NT2/D1 (cell line): ENCODE measurements at regions not wholly inside any gene's neighbourhood (a gene's known extent, or its start where the extent isn't known, plus 50 kb on each side); places are given as distances from the start of the nearest gene placed in this dataset.

Experiments used
- DNase-seq: peaks from one replicate; pipeline ENCODE4 v3.0.0-alpha.2; 2011; ENCODE audit warnings: low read depth, low spot score
- H3K27me3 ChIP-seq: 2 replicates; pipeline ENCODE4 v1.6.0; 2011; ENCODE audit warnings: mild to moderate bottlenecking; ENCODE audit not compliant: insufficient read length, insufficient read depth
- H3K36me3 ChIP-seq: 2 replicates; pipeline ENCODE4 v1.6.1; 2011; ENCODE audit warnings: mild to moderate bottlenecking, low read length, mixed read lengths; ENCODE audit not compliant: insufficient read depth, insufficient read length
- H3K4me1 ChIP-seq: 2 replicates; pipeline ENCODE4 v1.5.1; 2011; ENCODE audit not compliant: insufficient read depth, insufficient read length
- H3K4me3 ChIP-seq: 2 replicates; pipeline ENCODE4 v1.5.1; 2011; ENCODE audit warnings: low read depth; ENCODE audit not compliant: insufficient read length
- H3K9ac ChIP-seq: 2 replicates; pipeline ENCODE4 v1.6.0; 2011; ENCODE audit warnings: low read depth; ENCODE audit not compliant: insufficient read length
- H3K9me3 ChIP-seq: 2 replicates; pipeline ENCODE4 v1.5.1; 2011; ENCODE audit warnings: mild to moderate bottlenecking, low read length; ENCODE audit not compliant: insufficient read depth
- SUZ12 ChIP-seq: IDR thresholded peaks from 2 replicates; pipeline ENCODE4 v1.6.1; 2011; ENCODE audit not compliant: insufficient read length, insufficient read depth; ENCODE audit errors: extremely low read depth
- YY1 ChIP-seq: IDR thresholded peaks from 2 replicates; pipeline ENCODE4 v1.6.1; 2011; ENCODE audit not compliant: insufficient read length, insufficient read depth
- ZNF274 ChIP-seq: IDR thresholded peaks from 2 replicates; pipeline ENCODE4 v1.6.1; 2011; ENCODE audit warnings: mild to moderate bottlenecking, low read depth, low read length

DNA sequence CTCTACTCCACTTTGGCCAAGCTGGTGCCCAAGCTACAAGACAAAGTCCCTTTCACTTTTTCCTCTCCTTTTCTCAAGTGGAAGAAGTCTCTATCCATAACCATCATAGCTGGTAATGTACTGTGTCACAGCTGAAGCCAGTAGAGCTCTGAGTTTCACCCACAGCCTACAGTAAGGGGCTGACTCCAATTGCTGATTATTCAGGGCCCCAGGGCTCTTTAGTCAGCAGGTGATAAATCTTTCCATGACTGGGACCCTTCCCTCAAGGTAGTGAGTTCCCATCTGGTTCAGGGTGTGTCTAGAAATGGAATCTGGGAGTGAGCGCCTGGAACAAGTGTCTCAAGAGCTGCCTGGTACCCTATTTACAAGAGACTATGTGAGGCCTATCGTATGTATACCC lies 436.0 kb upstream of the CA10 start:
- H3K4me1 ChIP-seq = no peaks in the 10 kb centered on the region
- TF ChIP-seq YY1 (no peak), SUZ12 (no peak), ZNF274 (no peak)

GRCh38 chr17:52546990-52547389 lies 388.5 kb upstream of the CA10 start:
- Histone ChIP-seq H3K27me3 (no peaks in the 10 kb centered on the region), H3K36me3 (no peaks in the 10 kb centered on the region)
- TF ChIP-seq SUZ12 (no peak), YY1 (no peak), ZNF274 (no peak)

More for the DNA sequence above, 436.0 kb upstream of the CA10 start:
- no peaks in the 10 kb centered on the region for H3K27me3 ChIP-seq
- no peaks in the 10 kb centered on the region for H3K9me3 ChIP-seq
- H3K4me3 ChIP-seq = no peak overlapping the region
- no peaks in the 10 kb centered on the region for H3K36me3 ChIP-seq
- no peak for DNase-seq
- H3K9ac ChIP-seq = no peak overlapping the region

GRCh38 chr17:52546493-52546892 lies 388.0 kb upstream of the CA10 start:
- H3K9ac ChIP-seq = no peak overlapping the region
- H3K9me3 ChIP-seq = no peaks in the 10 kb centered on the region
- H3K4me3 ChIP-seq = no peak overlapping the region
- DNase-seq = no peak
- H3K27me3 ChIP-seq = no peaks in the 10 kb centered on the region
- H3K4me1 ChIP-seq = no peaks in the 10 kb centered on the region
- TF ChIP-seq SUZ12 (no peak), YY1 (no peak), ZNF274 (no peak)
- no peaks in the 10 kb centered on the region for H3K36me3 ChIP-seq

More at GRCh38 chr17:52546990-52547389, 388.5 kb upstream of the CA10 start:
- no peaks in the 10 kb centered on the region for H3K9me3 ChIP-seq
- DNase-seq = no peak
- no peak overlapping the region for H3K9ac ChIP-seq
- no peaks in the 10 kb centered on the region for H3K4me1 ChIP-seq
- H3K4me3 ChIP-seq = no peak overlapping the region

DNA sequence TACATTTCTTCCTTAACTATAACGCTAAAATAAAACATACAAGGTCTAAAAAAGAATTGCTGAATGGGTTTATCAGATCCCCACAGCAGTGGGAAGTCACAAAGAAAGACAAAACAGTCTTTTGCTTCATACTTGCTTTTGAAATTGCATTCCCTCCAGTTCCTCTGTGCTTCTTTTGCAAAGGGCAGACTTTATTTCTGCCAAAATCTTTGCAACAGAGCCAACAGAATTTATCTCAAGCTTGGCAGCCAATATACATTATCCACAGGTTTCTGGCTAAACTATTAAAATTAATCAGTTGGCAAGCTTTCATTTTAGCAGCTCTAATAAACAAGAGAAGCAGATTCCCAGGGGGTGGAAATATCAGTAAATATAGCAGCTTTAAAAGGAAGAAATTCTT lies 378.9 kb upstream of the CA10 start:
- H3K4me3 ChIP-seq = no peak overlapping the region
- no peaks in the 10 kb centered on the region for H3K27me3 ChIP-seq
- H3K36me3 ChIP-seq = no peaks in the 10 kb centered on the region
- no peaks in the 10 kb centered on the region for H3K4me1 ChIP-seq
- no peak overlapping the region for H3K9ac ChIP-seq
- no peak for DNase-seq
- H3K9me3 ChIP-seq = no peaks in the 10 kb centered on the region
- TF ChIP-seq SUZ12 (no peak), ZNF274 (no peak), YY1 (no peak)

DNA sequence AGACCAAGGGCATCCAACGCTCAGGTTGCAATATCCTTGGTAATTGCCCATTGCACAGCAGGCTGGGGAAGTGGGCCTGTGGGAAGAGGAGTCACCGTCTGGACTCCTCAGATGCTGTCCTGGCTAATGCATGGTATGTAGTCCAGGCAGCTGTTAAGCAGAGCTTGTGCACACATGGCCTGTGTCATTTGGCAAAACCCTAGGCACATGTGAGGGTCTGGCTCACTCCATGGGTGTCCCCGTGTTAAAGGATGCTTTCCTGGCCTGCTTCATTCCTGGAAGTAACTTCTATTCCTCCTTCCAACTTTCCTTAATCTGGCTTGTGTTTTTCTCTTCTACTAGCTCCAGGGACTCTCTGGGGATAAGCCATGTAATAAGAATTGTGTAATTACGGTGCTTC lies 378.0 kb upstream of the CA10 start:
- Histone ChIP-seq H3K4me1 (no peaks in the 10 kb centered on the region), H3K9ac (no peak overlapping the region), H3K4me3 (no peak overlapping the region), H3K9me3 (no peaks in the 10 kb centered on the region), H3K36me3 (no peaks in the 10 kb centered on the region), H3K27me3 (no peaks in the 10 kb centered on the region)
- no peak for DNase-seq
- TF ChIP-seq SUZ12 (no peak), ZNF274 (no peak), YY1 (no peak)

GRCh38 chr17:52532373-52532772 lies 373.9 kb upstream of the CA10 start:
- Histone ChIP-seq H3K4me3 (no peak overlapping the region), H3K4me1 (no peaks in the 10 kb centered on the region), H3K27me3 (no peaks in the 10 kb centered on the region), H3K9ac (no peak overlapping the region), H3K9me3 (no peaks in the 10 kb centered on the region), H3K36me3 (no peaks in the 10 kb centered on the region)
- no peak for DNase-seq
- TF ChIP-seq ZNF274 (no peak), SUZ12 (no peak), YY1 (no peak)

DNA sequence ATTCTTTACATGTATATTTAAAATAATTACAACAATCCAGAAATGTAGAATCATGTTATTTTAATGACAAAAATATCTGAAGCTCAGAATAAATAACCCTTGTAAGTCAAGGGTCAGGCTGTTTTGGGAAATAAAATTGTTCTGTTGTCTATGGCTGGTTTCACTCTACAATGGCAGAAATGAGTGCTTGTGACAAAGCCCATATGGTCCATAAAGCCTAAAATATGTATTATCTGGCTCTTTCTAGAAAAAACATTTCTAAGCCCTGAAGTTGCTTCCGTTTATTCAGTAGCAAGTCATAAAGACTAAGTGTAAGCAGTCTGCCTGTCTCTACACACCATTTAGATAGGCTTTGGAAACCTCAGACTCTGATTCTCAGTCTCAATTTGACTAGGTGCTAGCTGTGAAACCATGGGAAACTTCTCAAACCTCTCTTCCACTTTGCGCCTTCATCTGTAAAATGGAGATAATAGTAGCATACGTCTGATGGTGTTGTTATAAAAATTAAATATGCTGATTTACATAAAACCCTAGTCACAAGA lies 365.7 kb upstream of the CA10 start:
- H3K9me3 ChIP-seq = no peaks in the 10 kb centered on the region
- H3K27me3 ChIP-seq = no peaks in the 10 kb centered on the region
- no peak for DNase-seq
- H3K4me3 ChIP-seq = no peak overlapping the region
- H3K4me1 ChIP-seq = no peaks in the 10 kb centered on the region
- TF ChIP-seq ZNF274 (no peak), YY1 (no peak), SUZ12 (no peak)
- no peak overlapping the region for H3K9ac ChIP-seq
- no peaks in the 10 kb centered on the region for H3K36me3 ChIP-seq
